Jurkat, Clone E6-1 (cell line): ENCODE measurements at regions not wholly inside any gene's neighbourhood (a gene's known extent, or its start where the extent isn't known, plus 50 kb on each side); places are given as distances from the start of the nearest gene placed in this dataset.
"Not testable (repeated sequence)": the region's sequence is repeated elsewhere in the genome, so short reads cannot be mapped to it uniquely, and the experiment has no call there.

ENCODE experiments used
- DNase-seq: peaks from one replicate; pipeline ENCODE4 v3.0.0-alpha.2; 2011; ENCODE audit warnings: low read depth, low spot score
- H3K4me3 ChIP-seq: 2 replicates; pipeline ENCODE4 v1.5.1; 2011; ENCODE audit warnings: mild to moderate bottlenecking, low read length, control low read depth, moderate library complexity

DNA sequence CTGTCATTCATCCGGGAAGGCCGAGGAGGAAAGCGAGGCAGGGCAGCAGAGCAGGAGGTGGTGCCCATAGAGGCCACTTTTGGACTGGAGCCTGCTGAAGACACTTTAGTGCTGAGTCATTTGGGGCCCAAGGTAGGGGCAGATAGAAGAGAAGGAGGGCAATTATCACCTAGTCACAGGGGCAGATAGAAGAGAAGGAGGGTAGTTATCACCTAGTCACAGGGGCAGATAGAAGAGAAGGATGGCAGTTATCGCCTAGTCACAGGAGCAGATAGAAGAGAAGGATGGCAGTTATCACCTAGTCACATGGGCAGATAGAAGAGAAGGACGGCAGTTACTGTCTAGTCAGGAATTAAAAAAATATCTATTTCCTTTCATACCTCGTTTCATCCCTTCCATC, 1372.6 kb downstream of the FOXD4L5 start:
- not testable (repeated sequence) for H3K4me3 ChIP-seq, DNase-seq

DNA sequence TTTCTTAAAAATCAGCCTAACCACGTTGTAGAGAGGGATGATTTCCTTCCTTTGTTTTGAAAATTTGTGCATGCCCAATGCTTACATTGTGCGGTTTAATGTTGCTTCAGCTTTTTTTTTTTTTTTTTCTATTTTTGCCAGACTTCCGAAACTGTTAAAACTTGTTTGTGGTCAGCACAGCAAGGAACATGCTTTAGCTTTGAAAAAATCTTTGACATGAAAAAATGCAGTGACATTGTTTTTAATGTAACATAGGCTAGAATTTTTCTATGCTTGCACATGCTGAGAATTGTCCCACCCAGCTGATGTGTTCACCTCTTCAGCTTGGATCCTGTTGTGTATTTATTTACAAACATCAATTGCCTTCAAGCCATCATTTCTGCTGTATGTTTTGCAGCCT, 1375.9 kb downstream of the FOXD4L5 start:
- not testable (repeated sequence) for DNase-seq, H3K4me3 ChIP-seq

DNA sequence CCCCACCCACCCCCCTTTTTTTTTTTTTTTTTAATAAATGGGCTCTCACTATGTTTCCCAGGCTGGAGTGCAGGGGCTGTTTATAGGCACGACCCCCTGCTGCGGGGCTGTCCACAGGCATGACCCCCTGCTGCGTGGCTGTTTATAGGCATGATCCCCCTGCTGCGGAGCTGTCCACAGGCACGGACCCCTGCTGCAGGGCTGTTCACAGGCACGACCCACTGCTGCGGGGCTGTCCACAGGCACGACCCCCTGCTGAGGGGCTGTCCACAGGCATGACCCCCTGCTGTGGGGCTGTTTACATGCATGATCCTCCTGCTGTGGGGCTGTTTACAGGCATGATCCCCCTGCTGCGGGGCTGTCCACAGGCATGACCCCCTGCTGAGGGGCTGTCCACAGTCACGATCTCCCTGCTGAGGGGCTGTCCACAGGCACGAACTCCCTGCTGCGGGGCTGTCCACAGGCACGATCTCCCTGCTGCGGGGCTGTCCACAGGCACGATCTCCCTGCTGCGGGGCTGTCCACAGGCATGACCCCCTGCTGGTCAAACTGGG, 1385.3 kb downstream of the FOXD4L5 start:
- not testable (repeated sequence) for DNase-seq, H3K4me3 ChIP-seq

DNA sequence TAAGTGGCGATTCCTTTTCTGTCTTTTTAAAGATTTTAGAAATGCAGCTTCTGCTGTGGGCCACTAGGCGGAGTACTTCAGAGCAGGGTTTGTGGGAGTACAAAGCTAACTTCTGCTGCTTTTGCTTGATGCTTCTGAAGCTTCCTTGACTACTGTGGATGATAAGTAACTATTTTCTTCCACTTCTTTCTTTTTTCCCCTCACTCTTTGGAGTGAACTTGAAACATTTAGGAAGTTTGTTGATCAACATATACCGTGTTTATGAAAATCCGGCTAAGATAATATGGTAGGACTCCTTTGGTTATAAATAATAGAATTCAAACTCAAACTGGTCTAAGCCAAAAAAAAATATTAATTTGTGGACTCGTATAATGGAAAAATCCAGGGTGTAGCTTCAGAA, 1403.6 kb downstream of the FOXD4L5 start:
- not testable (repeated sequence) for DNase-seq, H3K4me3 ChIP-seq

DNA sequence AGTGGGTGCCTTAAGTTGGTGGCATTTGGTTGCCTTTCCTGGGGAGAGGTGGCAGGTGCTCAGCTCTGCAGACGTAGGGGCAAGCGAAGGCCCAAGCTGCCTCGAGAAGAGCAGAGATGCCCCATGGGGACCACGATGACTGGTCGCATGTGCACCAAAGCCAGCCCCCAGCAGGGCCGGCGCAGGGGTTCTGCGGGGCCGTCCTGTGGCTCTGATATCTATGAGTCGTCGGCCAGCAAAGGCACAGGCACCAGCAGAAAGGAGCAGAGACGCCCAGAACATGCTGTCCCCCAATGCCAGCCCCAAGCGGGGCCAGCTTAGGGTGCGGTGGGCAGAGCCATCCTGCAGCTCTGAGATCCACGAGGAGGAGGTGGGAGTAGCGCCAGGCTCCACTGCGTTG, 1408.6 kb downstream of the FOXD4L5 start:
- not testable (repeated sequence) for H3K4me3 ChIP-seq, DNase-seq

DNA sequence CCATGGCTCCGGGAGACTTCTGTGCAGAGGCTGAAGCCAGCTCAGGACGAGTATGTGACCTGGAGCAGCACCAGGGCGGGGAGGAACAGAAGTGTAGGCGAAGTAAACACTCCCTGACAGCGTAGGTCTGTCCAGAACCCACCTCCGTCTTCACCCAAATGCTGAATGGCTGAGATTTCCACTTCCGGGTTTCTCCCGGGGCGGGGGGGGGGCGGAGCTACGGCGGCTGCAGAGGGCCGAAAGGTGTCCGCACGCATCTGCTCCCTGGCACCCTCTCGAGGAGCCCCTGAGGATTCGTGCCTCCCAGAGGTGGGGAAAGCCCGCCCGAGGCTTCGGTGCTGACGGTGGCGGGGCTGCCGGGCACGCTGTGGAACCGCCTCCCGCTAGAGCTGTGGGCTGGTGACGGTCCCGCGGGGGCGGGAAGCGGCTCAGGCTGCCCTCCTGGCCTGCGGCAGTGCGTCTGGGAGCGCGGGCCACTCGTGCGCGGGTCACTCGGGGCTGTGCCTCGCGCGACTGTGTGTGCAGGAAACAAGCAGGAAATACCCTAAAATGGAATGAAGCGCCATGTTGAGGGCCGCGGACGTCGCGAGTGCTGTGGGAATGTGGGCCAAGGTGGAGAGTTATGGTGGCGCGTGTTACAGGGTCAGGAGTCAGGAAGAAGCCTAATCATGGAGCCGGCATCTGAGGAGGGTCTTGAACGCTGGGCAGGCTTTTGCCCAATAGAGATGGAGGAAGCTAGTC, 1425.4 kb downstream of the FOXD4L5 start:
- H3K4me3 ChIP-seq, result no peak overlapping the region
- DNase-seq, result no peak

DNA sequence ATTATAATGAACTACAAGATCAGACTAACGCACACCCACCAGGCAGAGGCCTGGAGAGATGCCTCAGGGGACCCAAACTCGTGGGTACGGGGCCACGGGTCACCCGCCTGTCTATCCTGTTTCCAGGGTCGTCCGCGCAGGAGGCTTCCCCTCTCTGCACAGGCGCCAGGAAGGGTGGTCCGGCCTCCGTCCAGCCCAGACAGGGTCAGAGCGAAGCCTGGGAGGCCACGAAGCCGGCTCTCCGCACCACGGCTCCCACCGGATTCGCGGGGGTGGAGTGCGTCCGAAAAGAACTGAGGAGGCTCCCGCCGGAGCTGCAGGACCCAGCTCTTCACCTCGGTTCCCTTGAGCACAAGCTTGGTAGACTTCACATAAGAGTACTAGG, 1425.9 kb downstream of the FOXD4L5 start:
- DNase-seq, H3K4me3 ChIP-seq: not testable (repeated sequence)

DNA sequence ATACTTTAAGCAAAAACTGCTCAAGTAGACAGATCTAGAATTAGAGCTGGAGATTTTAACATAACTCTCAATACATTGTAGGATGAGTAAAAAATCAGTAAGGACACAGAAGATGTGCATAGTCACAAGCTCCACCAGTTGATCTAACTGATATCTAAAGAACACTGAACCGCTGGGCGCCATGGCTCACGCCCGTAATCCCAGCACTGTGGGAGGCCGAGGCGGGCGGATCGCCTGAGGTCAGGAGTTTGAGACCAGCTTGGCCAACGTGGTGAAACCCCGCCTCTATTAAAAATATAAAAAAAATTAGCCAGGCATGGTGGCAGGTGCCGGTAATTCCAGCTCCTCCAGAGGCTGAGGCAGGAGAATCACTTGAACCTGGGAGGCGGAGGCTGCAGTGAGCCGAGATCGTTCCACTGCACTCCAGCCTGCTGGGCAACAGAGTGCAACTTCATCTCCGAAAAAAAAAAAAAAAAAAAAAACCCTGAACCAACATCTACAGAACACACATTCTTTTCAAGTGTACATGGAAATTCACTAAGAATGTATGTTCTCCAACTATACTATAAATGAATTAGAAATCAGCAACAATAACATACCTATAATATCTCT, 1431.8 kb downstream of the FOXD4L5 start:
- not testable (repeated sequence) for DNase-seq, H3K4me3 ChIP-seq

DNA sequence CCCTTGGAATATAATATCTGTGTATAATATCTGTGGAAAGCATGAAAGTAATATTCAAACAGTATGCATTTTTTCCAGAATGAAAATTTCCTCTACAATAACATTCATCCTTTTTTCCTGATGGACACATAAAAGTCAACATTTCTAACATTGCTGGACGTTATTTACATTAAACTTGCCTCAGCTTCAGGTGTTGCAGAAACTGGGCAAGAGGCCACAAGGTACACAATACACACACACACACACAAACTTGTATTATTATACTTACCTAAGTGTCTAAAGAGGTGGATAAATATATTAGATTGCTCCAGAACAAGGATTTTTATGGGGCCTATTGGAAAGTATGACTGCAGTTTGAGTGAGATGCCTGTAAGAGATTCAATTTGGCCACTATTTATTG, 1460.2 kb downstream of the FOXD4L5 start:
- H3K4me3 ChIP-seq, DNase-seq: not testable (repeated sequence)

DNA sequence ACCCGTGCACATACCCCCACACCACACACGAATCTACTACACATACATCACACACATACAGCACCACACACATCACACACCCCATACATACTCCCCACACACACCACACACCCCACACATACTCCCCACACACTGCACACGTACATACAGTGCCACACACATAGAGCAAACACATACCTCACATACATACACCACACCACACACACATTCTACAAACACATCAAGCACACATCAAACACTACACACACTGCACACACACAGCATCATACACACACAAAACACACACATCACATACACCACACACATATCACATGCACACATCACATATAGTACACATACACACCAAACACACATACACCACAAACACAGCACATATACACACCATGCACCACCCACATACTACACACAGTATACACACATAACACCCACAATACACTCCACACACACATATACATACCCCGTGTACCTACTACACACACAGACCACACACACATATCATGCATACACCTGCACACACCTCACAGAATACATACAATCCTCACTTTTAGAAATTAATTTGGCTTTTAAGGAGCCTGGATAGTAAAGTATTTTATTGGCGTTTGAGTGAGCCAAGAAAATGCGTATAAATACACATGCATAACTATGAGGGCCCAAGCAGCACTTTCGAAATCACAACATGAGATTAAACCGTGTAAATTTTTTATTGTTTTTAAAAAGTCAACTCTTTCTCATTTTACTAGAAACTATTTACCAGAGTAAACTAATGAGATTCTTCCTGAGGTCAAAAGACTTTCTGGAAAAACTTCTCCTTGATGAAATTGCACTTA, 1461.4 kb downstream of the FOXD4L5 start:
- not testable (repeated sequence) for DNase-seq, H3K4me3 ChIP-seq

DNA sequence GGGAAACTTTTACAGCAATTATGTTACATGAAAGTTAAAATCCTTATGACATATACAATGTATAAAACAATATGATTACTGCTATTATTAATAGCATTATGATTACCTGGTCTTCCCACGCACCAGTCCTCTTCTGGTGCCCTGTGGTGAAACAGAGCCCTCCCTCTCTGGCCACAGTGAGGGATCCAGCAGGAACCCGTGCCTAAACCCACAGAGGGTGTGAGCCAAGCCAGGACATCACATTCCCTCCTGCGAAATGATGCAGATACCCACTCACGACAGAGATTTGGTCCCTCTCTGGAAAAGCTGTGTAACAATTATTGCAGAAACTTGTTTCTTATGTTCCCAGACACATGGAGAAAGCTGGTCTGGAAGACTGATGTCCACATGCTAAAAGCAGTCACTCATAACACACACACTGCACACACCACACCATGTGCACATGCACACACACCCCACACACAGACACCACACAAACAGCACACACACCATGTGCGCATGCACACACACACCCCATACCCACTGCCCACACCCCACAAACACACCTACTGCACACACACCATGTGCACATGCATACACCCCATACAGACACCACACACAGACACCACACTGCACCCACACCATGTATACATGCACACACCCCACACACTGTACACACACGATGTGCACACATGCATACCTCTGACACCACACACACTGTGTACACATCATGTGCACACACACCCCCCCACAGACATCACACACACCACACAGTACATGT, 1462.2 kb downstream of the FOXD4L5 start:
- DNase-seq, result not testable (repeated sequence)

DNA sequence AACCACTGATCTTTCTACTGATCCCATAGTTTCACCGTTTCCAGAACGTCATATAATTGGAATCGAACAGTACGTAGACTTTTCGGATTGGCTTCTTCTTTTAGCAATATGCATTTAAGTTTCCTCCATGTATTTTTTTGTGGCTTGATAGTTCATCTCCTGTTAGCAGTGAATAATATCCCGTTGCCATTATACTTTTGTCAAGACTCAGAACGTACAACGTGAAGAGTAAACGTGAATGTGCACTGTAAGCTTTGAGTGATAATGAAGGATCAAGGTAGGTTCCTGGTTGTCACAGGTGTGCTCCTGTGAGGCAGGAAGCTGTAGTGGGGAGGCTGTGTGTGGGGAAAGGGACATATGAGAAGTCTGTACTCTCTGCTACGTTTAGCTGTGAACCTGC, 1463.7 kb downstream of the FOXD4L5 start:
- DNase-seq, H3K4me3 ChIP-seq: not testable (repeated sequence)

More for the DNA sequence above, 1462.2 kb downstream of the FOXD4L5 start:
- H3K4me3 ChIP-seq, result not testable (repeated sequence)

DNA sequence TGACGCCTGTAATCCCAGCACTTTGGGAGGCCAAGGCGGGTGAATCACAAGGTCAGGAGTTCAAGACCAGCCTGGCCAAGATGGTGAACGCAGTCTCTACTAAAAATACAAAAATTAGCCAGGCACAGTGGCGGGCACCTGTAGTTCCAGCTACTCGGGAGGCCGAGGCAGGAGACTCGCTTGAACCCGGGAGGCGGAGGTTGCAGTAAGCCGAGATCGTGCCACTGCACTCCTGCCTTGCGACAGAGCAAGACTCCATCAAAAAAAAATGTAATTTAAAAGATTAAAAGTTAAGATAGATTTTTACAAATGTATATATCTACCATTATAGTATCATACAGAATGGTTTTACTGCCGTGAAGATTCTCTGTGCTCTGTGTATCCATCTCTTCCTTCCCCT, 1464.1 kb downstream of the FOXD4L5 start:
- not testable (repeated sequence) for DNase-seq, H3K4me3 ChIP-seq

DNA sequence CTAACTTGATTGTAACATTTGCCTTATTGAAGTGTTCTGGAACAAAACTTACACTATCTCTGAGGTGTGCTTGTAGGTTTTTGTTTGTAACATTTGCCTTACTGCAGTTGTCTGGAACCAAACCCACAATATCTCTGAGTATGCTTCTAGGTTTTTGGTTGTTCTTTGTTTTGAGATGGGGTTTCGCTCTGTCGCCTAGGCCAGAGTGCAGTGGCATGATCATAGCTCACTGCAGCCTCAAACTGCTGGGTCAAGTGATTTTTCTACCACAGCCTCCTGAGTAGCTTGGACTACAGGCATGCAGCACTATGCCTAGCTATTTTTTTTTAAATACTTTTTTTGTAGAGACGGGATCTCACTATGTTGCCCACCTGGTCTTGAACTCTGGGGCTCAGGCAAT, 1464.6 kb downstream of the FOXD4L5 start:
- not testable (repeated sequence) for DNase-seq, H3K4me3 ChIP-seq

DNA sequence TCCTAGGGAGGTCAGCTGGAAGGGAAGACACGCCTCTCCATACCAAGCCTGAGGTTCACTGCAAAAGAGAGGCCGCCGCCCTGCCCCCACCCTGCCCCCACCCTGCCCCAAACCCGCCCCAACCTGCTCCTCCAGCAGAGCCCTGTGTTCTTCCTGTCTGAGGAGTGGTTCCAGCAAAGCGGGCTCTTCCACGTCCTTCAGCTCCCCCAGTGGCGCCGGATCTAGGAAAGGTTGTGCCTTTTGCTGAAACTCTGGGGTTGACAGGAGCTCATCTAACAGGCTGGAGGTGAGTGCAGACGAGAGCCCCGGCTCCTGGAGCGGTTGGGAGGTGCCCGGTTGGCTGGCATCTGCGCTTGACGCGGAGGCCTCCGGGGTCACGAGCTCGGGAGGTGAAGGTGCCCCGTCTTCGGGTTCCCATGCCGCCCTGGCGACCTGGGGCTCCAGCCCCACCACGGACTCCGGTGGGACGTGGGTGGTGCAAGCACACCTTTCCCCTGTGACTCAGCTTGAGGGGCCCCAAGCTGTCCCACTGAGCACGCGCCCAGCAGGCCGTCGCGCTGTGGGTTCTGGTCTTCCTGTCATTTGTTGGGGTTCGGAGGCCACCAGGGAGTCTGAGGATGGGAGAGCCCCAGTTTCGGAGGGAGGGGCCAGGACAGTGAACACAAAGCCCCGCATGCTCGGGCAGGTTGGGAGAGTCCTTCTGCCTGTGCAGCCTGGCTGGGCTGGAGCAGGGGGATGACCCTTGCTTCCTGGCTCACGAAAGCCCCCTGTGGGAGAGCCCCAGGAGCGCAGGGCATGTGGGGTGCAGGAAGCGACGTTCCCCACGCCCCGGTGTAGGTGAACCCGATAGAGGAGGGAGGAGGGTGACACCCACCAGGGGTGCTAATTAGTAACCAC, 1467.1 kb downstream of the FOXD4L5 start:
- H3K4me3 ChIP-seq, result no peak overlapping the region
- DNase-seq, result no peak

DNA sequence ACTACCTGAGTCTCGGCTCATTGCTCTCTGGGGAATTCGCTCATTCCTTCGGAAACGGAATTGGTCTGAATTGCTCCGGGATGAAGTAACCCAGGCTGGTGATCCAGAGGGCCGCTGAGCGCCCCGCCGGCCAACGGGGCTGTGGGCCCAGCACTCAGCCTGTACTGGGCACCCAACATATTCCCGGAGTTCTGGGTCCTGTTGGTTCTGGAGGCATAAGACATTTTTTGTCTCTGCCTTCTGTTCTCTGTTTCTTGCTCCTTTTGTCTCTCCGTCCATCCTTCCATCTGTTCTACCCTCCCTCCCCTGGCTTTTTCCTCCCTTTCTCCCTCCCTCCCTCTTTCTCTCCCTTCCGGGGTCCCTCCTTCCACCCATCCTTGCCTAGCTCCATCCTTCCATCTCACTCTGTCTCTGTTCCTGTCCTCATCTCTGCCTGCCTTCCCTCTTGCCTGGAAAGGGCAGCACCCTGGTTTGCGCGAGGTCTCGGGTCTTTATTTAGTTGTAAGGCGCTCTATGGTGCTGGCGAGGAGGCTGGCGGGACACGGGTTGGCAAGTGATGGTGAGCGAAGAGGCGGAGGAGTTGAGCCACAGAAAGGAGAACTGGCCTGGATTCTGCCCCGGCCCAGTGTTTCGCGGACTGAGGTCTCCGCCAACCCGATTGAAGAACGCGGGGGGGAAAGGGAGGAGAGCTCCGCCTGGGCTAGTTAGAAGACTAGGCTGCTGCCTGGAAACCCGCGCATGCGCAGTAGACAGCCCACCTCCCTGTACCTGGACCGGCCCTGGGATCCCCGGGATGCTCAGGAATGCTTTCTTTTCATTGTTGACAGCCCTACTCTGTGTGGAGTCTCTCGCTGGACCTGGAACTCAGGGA, 1468.0 kb downstream of the FOXD4L5 start:
- no peak for DNase-seq
- H3K4me3 ChIP-seq, result no peak overlapping the region
